GM10248 (cell line): ENCODE measurements at regions not wholly inside any gene's neighbourhood (a gene's known extent, or its start where the extent isn't known, plus 50 kb on each side); places are given as distances from the start of the nearest gene placed in this dataset.

Experiments
- CTCF ChIA-PET: fragments of 300-600 bp; sonication (Branson Sonifier 250); formaldehyde crosslinking; extraction: SDS; loops from one replicate; lab custom pipeline; 2021; ENCODE audit warnings: antibody characterized with exemption; lab: Yijun Ruan, JAX
- POLR2A ChIA-PET: fragments of 350-650 bp; sonication (Branson Sonifier 250); formaldehyde crosslinking; extraction: SDS; loops from one replicate; lab custom pipeline; 2020; ENCODE audit warnings: antibody characterized with exemption; lab: Yijun Ruan, JAX
- DNase-seq: peaks from one replicate; pipeline ENCODE4 v3.0.0; 2012; ENCODE audit errors: extremely low spot score
- TF ChIP-seq, protein P1 (sequence below): IDR thresholded peaks from 2 replicates; pipeline ENCODE4 v1.5.1; 2012; ENCODE audit warnings: mild to moderate bottlenecking, low read depth; ENCODE audit errors: extremely low read depth, missing control alignments, control extremely low read depth

GRCh38 chr22:22996511-22997261, 73.6 kb upstream of the GNAZ start:
- ChIA-PET CTCF (no interaction called here), POLR2A (no interaction called here)
- DNase-seq = no peak
- TF ChIP-seq, protein P1, sequence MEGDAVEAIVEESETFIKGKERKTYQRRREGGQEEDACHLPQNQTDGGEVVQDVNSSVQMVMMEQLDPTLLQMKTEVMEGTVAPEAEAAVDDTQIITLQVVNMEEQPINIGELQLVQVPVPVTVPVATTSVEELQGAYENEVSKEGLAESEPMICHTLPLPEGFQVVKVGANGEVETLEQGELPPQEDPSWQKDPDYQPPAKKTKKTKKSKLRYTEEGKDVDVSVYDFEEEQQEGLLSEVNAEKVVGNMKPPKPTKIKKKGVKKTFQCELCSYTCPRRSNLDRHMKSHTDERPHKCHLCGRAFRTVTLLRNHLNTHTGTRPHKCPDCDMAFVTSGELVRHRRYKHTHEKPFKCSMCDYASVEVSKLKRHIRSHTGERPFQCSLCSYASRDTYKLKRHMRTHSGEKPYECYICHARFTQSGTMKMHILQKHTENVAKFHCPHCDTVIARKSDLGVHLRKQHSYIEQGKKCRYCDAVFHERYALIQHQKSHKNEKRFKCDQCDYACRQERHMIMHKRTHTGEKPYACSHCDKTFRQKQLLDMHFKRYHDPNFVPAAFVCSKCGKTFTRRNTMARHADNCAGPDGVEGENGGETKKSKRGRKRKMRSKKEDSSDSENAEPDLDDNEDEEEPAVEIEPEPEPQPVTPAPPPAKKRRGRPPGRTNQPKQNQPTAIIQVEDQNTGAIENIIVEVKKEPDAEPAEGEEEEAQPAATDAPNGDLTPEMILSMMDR = no peak

GRCh38 chr22:22997262-22997898, 72.9 kb upstream of the GNAZ start:
- ChIA-PET CTCF (no interaction called here), POLR2A (no interaction called here)
- no peak for DNase-seq
- TF ChIP-seq, protein P1 = no peak

GRCh38 chr22:22997988-22998387, 72.3 kb upstream of the GNAZ start:
- POLR2A ChIA-PET = no interaction called here
- DNase-seq = no peak
- CTCF ChIA-PET = no interaction called here
- TF ChIP-seq, protein P1 = no peak

DNA sequence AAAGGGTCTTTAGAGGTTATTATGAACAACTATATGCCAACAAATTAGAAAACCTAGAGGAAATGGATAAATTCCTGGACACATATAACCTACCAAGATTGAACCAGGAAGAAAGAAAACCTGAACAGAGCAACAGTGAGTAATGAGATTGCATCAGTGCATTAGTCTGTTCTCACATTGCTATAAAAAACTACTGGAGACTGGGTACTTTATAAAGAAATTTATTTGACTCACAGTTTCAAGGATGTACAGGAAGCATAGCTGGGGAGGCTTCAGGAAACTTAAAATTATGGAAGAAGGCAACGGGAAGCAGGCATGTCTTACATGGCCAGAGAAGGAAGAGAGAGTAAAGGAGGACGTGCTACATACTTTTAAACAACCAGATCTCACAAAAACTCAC, 70.8 kb upstream of the GNAZ start:
- DNase-seq = no peak

DNA sequence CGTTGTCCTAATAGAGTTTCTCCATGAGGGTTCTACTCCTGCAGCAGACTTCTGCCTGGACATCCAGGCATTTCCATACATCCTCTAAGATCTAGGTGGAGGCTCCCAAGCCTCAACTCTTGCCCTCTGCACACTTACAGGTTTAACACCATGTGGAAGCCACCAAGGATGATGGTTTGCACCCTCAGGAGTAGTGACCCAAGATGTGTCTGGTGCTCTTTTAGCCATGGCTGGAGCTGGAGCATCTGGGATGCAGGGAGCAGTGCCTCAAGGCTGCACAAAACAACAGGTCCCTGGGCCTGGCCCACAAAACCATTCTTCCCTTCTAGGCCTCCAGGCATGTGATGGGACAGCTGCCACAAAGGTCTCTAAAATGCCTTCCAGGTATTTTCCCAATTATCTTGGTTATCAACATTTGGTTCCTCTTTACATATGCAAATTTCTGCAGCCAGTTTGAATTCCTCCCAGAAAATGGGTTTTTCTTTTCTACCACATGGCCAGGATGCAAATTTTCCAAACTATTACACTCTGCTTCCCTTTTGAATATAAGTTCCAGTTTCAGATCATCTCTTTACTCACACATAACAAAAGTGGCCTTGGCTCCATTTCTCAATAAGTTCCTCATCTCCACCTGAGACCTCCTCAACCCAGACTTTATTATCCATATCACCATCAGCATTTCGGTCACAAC, 69.5 kb upstream of the GNAZ start:
- ChIA-PET CTCF (no interaction called here), POLR2A (no interaction called here)
- no peak for DNase-seq
- TF ChIP-seq, protein P1 = no peak

More for the DNA sequence above, 70.8 kb upstream of the GNAZ start:
- CTCF ChIA-PET = no interaction called here
- TF ChIP-seq, protein P1 = no peak
- POLR2A ChIA-PET = no interaction called here

- CTCF ChIA-PET = no interaction called here
- TF ChIP-seq, protein P1 = no peak
- no peak for DNase-seq
- POLR2A ChIA-PET = no interaction called here
Observed at GRCh38 chr22:23001463-23001862, 68.9 kb upstream of the GNAZ start.
